CD4-positive, alpha-beta memory T cell (primary cell): ENCODE measurements at regions not wholly inside any gene's neighbourhood (a gene's known extent, or its start where the extent isn't known, plus 50 kb on each side); places are given as distances from the start of the nearest gene placed in this dataset.

ENCODE experiments used
- CTCF ChIA-PET: fragments of 350-600 bp; sonication (Branson Sonifier 250); formaldehyde crosslinking; loops from one replicate; lab custom pipeline; 2021; ENCODE audit warnings: inconsistent platforms; ENCODE audit not compliant: partially characterized antibody; lab: Charles Lee
- POLR2A ChIA-PET: fragments of 350-600 bp; sonication (Branson Sonifier 250); formaldehyde crosslinking; loops from one replicate; lab custom pipeline; 2021; ENCODE audit not compliant: partially characterized antibody; lab: Charles Lee
- DNase-seq, 5 donors: peaks; one replicate each; pipeline versions ENCODE4 v3.0.0 to v3.0.0-alpha.2; 2020 to 2022; ENCODE audit warnings: mixed read lengths in 1 of 5
- H3K27ac ChIP-seq: one replicate; pipeline ENCODE4 v1.7.0; 2013; ENCODE audit warnings: low read depth, low read length
- H3K27me3 ChIP-seq: 2 replicates; pipeline ENCODE4 v1.7.0; 2013; ENCODE audit warnings: mild to moderate bottlenecking, low read length, moderate library complexity; ENCODE audit not compliant: insufficient read depth
- H3K36me3 ChIP-seq: 2 replicates; pipeline ENCODE4 v1.7.0; 2013; ENCODE audit warnings: mild to moderate bottlenecking, low read length, moderate library complexity; ENCODE audit not compliant: insufficient read depth
- H3K4me1 ChIP-seq: 2 replicates; pipeline ENCODE4 v1.7.0; 2013; ENCODE audit warnings: mild to moderate bottlenecking, low read length, moderate library complexity; ENCODE audit not compliant: insufficient read depth
- H3K4me3 ChIP-seq, 2 donors: one replicate each; pipeline ENCODE4 v1.7.0; 2013; ENCODE audit warnings: low read length in 2 of 2, mild to moderate bottlenecking in 1 of 2
- H3K9me3 ChIP-seq, 2 donors: one replicate each; pipeline ENCODE4 v1.7.0; 2013; ENCODE audit warnings: low read length in 2 of 2, control low read depth in 1 of 2; ENCODE audit not compliant: control insufficient read depth in 1 of 2
- H3K27ac Mint-ChIP-seq, 7 donors: one replicate each; pipeline ENCODE4 v1.8.0; 2020 to 2021; ENCODE audit warnings: mixed read lengths in 7 of 7, mild to moderate bottlenecking in 6 of 7, inconsistent platforms in 3 of 7, moderate library complexity in 3 of 7
- H3K27me3 Mint-ChIP-seq, 2 donors: one replicate each; pipeline ENCODE4 v1.8.0; 2020 to 2021; ENCODE audit warnings: mixed read lengths in 2 of 2
- H3K36me3 Mint-ChIP-seq, 2 donors: one replicate each; pipeline ENCODE4 v1.8.0; 2020 to 2021; ENCODE audit warnings: mixed read lengths in 2 of 2, inconsistent platforms in 1 of 2, mild to moderate bottlenecking in 1 of 2
- H3K4me1 Mint-ChIP-seq, 4 donors: one replicate each; pipeline ENCODE4 v1.8.0; 2020 to 2021; ENCODE audit warnings: mixed read lengths in 4 of 4, mild to moderate bottlenecking in 1 of 4
- H3K4me3 Mint-ChIP-seq, 8 donors: one replicate each; pipeline ENCODE4 v1.8.0; 2020 to 2021; ENCODE audit warnings: mixed read lengths in 8 of 8, mild to moderate bottlenecking in 7 of 8, moderate library complexity in 6 of 8, inconsistent platforms in 3 of 8
- H3K9me3 Mint-ChIP-seq, 8 donors: one replicate each; pipeline ENCODE4 v1.8.0; 2020 to 2021; ENCODE audit warnings: mixed read lengths in 8 of 8, mild to moderate bottlenecking in 5 of 8, inconsistent platforms in 3 of 8, moderate library complexity in 1 of 8
- intact Hi-C: fragments of 100-400 bp; cut with micrococcal nuclease; formaldehyde crosslinking; loops from one replicate; pipeline ENCODE4 v1.15.1; 2023

DNA sequence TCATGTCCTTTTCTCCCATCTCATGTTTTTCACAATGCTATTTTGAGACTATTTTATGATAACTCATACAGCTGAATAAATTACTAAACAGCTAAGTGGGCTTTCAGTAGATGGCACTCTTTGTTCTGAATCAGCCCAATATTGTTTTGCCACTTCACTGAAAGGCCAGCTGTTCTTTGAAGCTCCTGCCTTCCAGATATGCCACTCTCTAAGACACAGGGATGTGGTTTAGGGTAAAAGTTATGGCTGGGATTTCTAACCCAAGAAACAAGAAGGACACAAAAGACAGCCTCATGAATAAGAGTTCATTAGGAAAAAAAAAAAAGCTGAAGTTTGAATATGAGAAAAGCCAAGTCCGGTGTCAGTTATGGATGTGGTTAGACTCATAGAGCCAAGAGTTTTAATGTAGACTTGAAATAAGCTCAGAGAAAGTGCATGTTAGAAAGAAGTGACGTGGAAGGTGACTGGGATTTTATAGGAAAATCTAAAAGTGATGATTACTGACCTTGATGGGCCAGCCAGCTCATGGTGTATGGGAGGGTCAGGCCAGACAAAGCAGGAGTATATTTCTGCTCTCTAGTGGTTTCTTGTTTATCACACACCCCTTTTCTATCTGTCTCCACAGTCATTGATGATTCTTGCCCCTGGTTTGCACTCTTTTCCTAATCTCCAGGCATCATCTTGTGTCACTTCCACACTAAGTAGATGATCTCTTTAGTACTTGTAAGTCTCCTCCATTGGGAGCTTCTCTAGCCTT, 488.5 kb downstream of the NR2F1-AS1 start:
- H3K27ac Mint-ChIP-seq = no peak overlapping the region
- ChIA-PET CTCF (no interaction called here), POLR2A (no interaction called here)
- no peaks in the 10 kb centered on the region for H3K36me3 Mint-ChIP-seq
- Histone ChIP-seq H3K36me3 (no peaks in the 10 kb centered on the region), H3K4me3 (no peak overlapping the region), H3K27ac (no peak overlapping the region), H3K4me1 (no peaks in the 10 kb centered on the region), H3K27me3 (no peaks in the 10 kb centered on the region), H3K9me3 (no peaks in the 10 kb centered on the region)
- no peaks in the 10 kb centered on the region for H3K27me3 Mint-ChIP-seq
- no peaks in the 10 kb centered on the region for H3K4me1 Mint-ChIP-seq
- intact Hi-C loops = no loop called here
- DNase-seq = no peak
- no peak overlapping the region for H3K4me3 Mint-ChIP-seq
- H3K9me3 Mint-ChIP-seq = peaks cover 0 to 2% (median 0%) of the 10 kb centered on the region in 8 donors

GRCh38 chr5:93090698-93091097, 490.3 kb downstream of the NR2F1-AS1 start:
- Mint-ChIP-seq H3K4me3 (no peak overlapping the region), H3K27me3 (no peaks in the 10 kb centered on the region), H3K4me1 (no peaks in the 10 kb centered on the region), H3K27ac (no peak overlapping the region), H3K36me3 (no peaks in the 10 kb centered on the region), H3K9me3 (no peaks in the 10 kb centered on the region)
- no peak overlapping the region for H3K27ac ChIP-seq
- no peak overlapping the region for H3K4me3 ChIP-seq
- POLR2A ChIA-PET = no interaction called here
- H3K9me3 ChIP-seq = no peaks in the 10 kb centered on the region
- H3K36me3 ChIP-seq = no peaks in the 10 kb centered on the region
- H3K27me3 ChIP-seq = no peaks in the 10 kb centered on the region
- no peak for DNase-seq
- CTCF ChIA-PET = no interaction called here
- no peaks in the 10 kb centered on the region for H3K4me1 ChIP-seq
- intact Hi-C loops = no loop called here

- DNase-seq = no peak
- no peak overlapping the region for H3K27ac ChIP-seq
- no peak overlapping the region for H3K4me3 ChIP-seq
- no peaks in the 10 kb centered on the region for H3K4me1 ChIP-seq
- Mint-ChIP-seq H3K9me3 (no peaks in the 10 kb centered on the region), H3K4me3 (no peak overlapping the region), H3K27ac (no peak overlapping the region), H3K27me3 (no peaks in the 10 kb centered on the region), H3K4me1 (no peaks in the 10 kb centered on the region), H3K36me3 (no peaks in the 10 kb centered on the region)
- ChIA-PET POLR2A (no interaction called here), CTCF (no interaction called here)
- no peaks in the 10 kb centered on the region for H3K9me3 ChIP-seq
- H3K27me3 ChIP-seq = no peaks in the 10 kb centered on the region
- intact Hi-C loops = no loop called here
- H3K36me3 ChIP-seq = no peaks in the 10 kb centered on the region
These were observed 492.2 kb downstream of the NR2F1-AS1 start for GRCh38 chr5:93088592-93089389.

GRCh38 chr5:93087326-93087725, 493.7 kb downstream of the NR2F1-AS1 start:
- Histone ChIP-seq H3K4me1 (no peaks in the 10 kb centered on the region), H3K27me3 (no peaks in the 10 kb centered on the region), H3K27ac (no peak overlapping the region), H3K36me3 (no peaks in the 10 kb centered on the region), H3K9me3 (no peaks in the 10 kb centered on the region), H3K4me3 (no peak overlapping the region)
- H3K36me3 Mint-ChIP-seq = no peaks in the 10 kb centered on the region
- no peaks in the 10 kb centered on the region for H3K27me3 Mint-ChIP-seq
- H3K4me1 Mint-ChIP-seq = no peaks in the 10 kb centered on the region
- no peaks in the 10 kb centered on the region for H3K9me3 Mint-ChIP-seq
- DNase-seq = no peak
- POLR2A ChIA-PET = no interaction called here
- intact Hi-C loops = no loop called here
- CTCF ChIA-PET = no interaction called here
- H3K27ac Mint-ChIP-seq = no peak overlapping the region
- H3K4me3 Mint-ChIP-seq = no peak overlapping the region

- no peak for DNase-seq
- intact Hi-C loops = no loop called here
- CTCF ChIA-PET = no interaction called here
These were observed 498.0 kb downstream of the NR2F1-AS1 start for GRCh38 chr5:93082981-93083380.

GRCh38 chr5:93079046-93079445, 502.0 kb downstream of the NR2F1-AS1 start:
- Histone ChIP-seq H3K27ac (no peak overlapping the region), H3K4me3 (no peak overlapping the region), H3K27me3 (no peaks in the 10 kb centered on the region), H3K36me3 (no peaks in the 10 kb centered on the region), H3K9me3 (no peaks in the 10 kb centered on the region), H3K4me1 (no peaks in the 10 kb centered on the region)
- H3K4me3 Mint-ChIP-seq = no peak overlapping the region
- intact Hi-C loops = no loop called here
- H3K27me3 Mint-ChIP-seq = no peaks in the 10 kb centered on the region
- ChIA-PET POLR2A (no interaction called here), CTCF (no interaction called here)
- H3K4me1 Mint-ChIP-seq = no peaks in the 10 kb centered on the region
- H3K9me3 Mint-ChIP-seq = peaks cover 0 to 2% (median 0%) of the 10 kb centered on the region in 8 donors
- no peaks in the 10 kb centered on the region for H3K36me3 Mint-ChIP-seq
- no peak overlapping the region for H3K27ac Mint-ChIP-seq
- no peak for DNase-seq

More at GRCh38 chr5:93082981-93083380, 498.0 kb downstream of the NR2F1-AS1 start:
- Mint-ChIP-seq H3K4me1 (no peaks in the 10 kb centered on the region), H3K27ac (no peak overlapping the region), H3K36me3 (no peaks in the 10 kb centered on the region), H3K4me3 (no peak overlapping the region), H3K9me3 (peaks cover 0 to 2% (median 0%) of the 10 kb centered on the region in 8 donors), H3K27me3 (no peaks in the 10 kb centered on the region)
- Histone ChIP-seq H3K36me3 (no peaks in the 10 kb centered on the region), H3K27me3 (no peaks in the 10 kb centered on the region), H3K4me1 (no peaks in the 10 kb centered on the region), H3K27ac (no peak overlapping the region), H3K4me3 (no peak overlapping the region), H3K9me3 (no peaks in the 10 kb centered on the region)
- POLR2A ChIA-PET = no interaction called here

DNA sequence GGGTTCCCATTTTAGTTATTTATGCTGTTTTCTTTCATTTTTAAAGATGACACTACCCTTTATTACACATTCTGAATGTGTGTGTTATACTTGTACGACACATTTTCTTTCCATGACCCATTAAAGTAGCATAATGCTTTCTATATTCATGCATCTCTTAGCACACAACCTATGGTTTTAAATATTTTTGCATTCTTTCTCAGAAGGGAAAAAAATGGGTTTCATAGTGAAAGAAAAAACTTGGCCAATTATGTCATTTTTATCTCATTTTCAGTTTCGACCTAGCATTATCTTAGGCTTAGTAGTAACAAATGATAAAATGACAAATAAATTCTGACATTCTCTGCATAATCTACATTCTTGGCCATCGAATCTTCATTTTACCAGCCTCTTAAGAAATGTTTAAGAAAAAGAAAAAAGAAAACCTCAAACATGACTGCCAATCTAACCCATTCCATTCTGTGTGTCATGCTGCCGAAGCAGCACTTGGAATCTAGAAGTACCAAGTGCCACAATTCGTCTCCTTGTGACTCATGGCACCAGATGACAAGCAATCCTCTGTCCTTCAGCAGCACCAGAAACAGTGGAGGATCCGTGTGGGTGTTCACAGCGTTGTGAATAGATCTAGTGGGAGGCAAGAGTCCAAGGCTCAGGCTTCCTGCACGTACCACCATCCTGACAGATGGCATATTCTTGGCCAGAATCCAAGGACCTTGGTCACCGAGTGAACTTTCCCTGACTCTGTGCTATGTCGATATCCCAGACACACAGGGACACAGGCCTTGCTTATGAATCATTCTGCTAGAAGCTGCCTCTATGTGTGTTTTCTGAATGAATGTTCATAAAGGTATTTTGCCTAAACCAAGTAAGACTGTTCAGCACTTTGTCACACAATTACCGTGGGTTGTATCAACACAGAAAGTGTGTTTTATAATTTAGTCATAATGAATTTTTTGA, 502.7 kb downstream of the NR2F1-AS1 start:
- Mint-ChIP-seq H3K9me3 (peaks cover 0 to 2% (median under 1%) of the 10 kb centered on the region in 8 donors), H3K27ac (no peak overlapping the region), H3K27me3 (no peaks in the 10 kb centered on the region), H3K4me1 (no peaks in the 10 kb centered on the region), H3K4me3 (peak overlapping the region in 1 of 8 donors; percentile 13), H3K36me3 (no peaks in the 10 kb centered on the region)
- H3K36me3 ChIP-seq = no peaks in the 10 kb centered on the region
- H3K27me3 ChIP-seq = no peaks in the 10 kb centered on the region
- intact Hi-C loops = no loop called here
- POLR2A ChIA-PET = no interaction called here
- no peaks in the 10 kb centered on the region for H3K9me3 ChIP-seq
- DNase-seq = no peak
- H3K4me1 ChIP-seq = no peaks in the 10 kb centered on the region
- CTCF ChIA-PET = no interaction called here
- H3K4me3 ChIP-seq = no peak overlapping the region
- no peak overlapping the region for H3K27ac ChIP-seq
